WTC11 (cell line): ENCODE measurements at regions not wholly inside any gene's neighbourhood (a gene's known extent, or its start where the extent isn't known, plus 50 kb on each side); places are given as distances from the start of the nearest gene placed in this dataset.

Experiments used
- ATAC-seq: fragments of 200-7000 bp; cut with Tn5 transposase; 2 replicates; pipeline ENCODE4 v1.10.0; 2021; ENCODE audit warnings: mild to moderate bottlenecking, moderate library complexity
- CTCF ChIA-PET: fragments of 300-600 bp; sonication (Branson Sonifier 250); formaldehyde crosslinking; loops from one replicate; lab custom pipeline; 2021; ENCODE audit warnings: antibody characterized with exemption; lab: Charles Lee
- POLR2A ChIA-PET: fragments of 350-600 bp; sonication (Branson Sonifier 250); formaldehyde crosslinking; loops from one replicate; lab custom pipeline; 2021; ENCODE audit warnings: antibody characterized with exemption; lab: Charles Lee
- DNase-seq: peaks from one replicate; pipeline ENCODE4 v3.0.0; 2021; ENCODE audit warnings: low spot score
- H3K27ac Mint-ChIP-seq: 2 replicates; pipeline ENCODE4 v1.8.0; 2021; ENCODE audit warnings: mixed read lengths
- H3K27me3 Mint-ChIP-seq: 2 replicates; pipeline ENCODE4 v1.8.0; 2021; ENCODE audit warnings: low read depth, mild to moderate bottlenecking, moderate library complexity, mixed read lengths
- H3K36me3 Mint-ChIP-seq: 2 replicates; pipeline ENCODE4 v1.8.0; 2021; ENCODE audit warnings: mixed read lengths
- H3K4me1 Mint-ChIP-seq: 2 replicates; pipeline ENCODE4 v1.8.0; 2022; ENCODE audit warnings: mixed read lengths
- H3K4me3 Mint-ChIP-seq: 2 replicates; pipeline ENCODE4 v1.8.0; 2021; ENCODE audit warnings: mild to moderate bottlenecking, moderate library complexity, mixed read lengths
- H3K9me3 Mint-ChIP-seq: 2 replicates; pipeline ENCODE4 v1.8.0; 2021; ENCODE audit warnings: mixed read lengths
- AFF4 ChIP-seq: sonication (generic); formaldehyde crosslinking; IDR thresholded peaks from 2 replicates; pipeline ENCODE4 v1.8.1; 2023; ENCODE audit warnings: mild to moderate bottlenecking, missing genetic modification reagents, borderline replicate concordance
- CTCF ChIP-seq: fragments of 200-600 bp; IDR thresholded peaks from 2 replicates; pipeline ENCODE4 v1.8.0; 2022; ENCODE audit warnings: antibody characterized with exemption
- TP53 ChIP-seq: sonication (generic); formaldehyde crosslinking; IDR thresholded peaks from 2 replicates; pipeline ENCODE4 v1.8.1; 2023; ENCODE audit warnings: mild to moderate bottlenecking, missing genetic modification reagents

DNA sequence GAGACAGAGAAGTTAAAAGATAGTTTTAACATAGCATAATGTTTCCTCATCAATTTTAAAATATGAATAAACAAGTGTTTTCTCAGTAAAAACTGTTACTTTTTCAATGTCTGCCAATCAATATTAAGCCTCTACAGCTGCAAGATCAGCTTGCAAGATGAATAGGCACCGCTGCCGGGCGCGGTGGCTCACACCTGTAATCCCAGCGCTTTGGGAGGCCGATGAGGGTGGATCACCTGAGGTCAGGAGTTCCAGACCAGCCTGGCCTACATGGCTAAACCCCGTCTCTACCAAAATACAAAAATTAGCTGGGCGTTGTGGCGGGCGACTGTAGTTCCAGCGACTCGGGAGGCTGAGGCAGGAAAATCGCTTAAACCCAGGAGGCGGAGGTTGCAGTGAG, 54.8 kb upstream of the SH3GLB1 start (continued):
- no peak for TF ChIP-seq CTCF

- Mint-ChIP-seq H3K9me3 (no peaks in the 10 kb centered on the region), H3K36me3 (no peaks in the 10 kb centered on the region), H3K27ac (no peak overlapping the region), H3K4me1 (no peaks in the 10 kb centered on the region), H3K4me3 (no peak overlapping the region), H3K27me3 (no peaks in the 10 kb centered on the region)
- DNase-seq, result no peak
- POLR2A ChIA-PET, result no interaction called here
- CTCF ChIA-PET, result interaction anchor here (0.5 to 2.0 kb wide), 11 partner anchors 55 to 315 kb away, joined by 3 to 6 read pairs (median 3); partner anchors contain the start of genes ODF2L and SH3GLB1
- TF ChIP-seq TP53 (CRISPR knock-in tag) (no peak), AFF4 (CRISPR knock-in tag) (no peak)
- TF ChIP-seq, all 79 proteins: peak for 0
- peak; percentile 84 for ATAC-seq
These were observed 54.3 kb upstream of the SH3GLB1 start for GRCh38 chr1:86650065-86650464.
